LNCaP clone FGC (cell line): ENCODE measurements at regions not wholly inside any gene's neighbourhood (a gene's known extent, or its start where the extent isn't known, plus 50 kb on each side); places are given as distances from the start of the nearest gene placed in this dataset.

Experiments
- DNase-seq: peaks from one replicate; pipeline ENCODE4 v3.0.0-alpha.2; 2011; ENCODE audit warnings: low read depth
- H3K4me3 ChIP-seq: 2 replicates; pipeline ENCODE4 v1.5.1; 2011; ENCODE audit warnings: mild to moderate bottlenecking, low read depth, low read length, control low read depth
- CTCF ChIP-seq: IDR thresholded peaks from 2 replicates; pipeline ENCODE4 v1.5.1; 2012; ENCODE audit warnings: mild to moderate bottlenecking; ENCODE audit not compliant: control insufficient read depth, insufficient read depth; ENCODE audit errors: extremely low read depth

GRCh38 chr1:81230983-81231728 is 569.6 kb upstream of the ADGRL2 start:
- TF ChIP-seq CTCF: no peak
- DNase-seq: no peak
- no peak overlapping the region for H3K4me3 ChIP-seq

GRCh38 chr1:81228926-81229325 is 571.8 kb upstream of the ADGRL2 start:
- TF ChIP-seq CTCF: no peak
- H3K4me3 ChIP-seq: no peak overlapping the region
- no peak for DNase-seq

DNA sequence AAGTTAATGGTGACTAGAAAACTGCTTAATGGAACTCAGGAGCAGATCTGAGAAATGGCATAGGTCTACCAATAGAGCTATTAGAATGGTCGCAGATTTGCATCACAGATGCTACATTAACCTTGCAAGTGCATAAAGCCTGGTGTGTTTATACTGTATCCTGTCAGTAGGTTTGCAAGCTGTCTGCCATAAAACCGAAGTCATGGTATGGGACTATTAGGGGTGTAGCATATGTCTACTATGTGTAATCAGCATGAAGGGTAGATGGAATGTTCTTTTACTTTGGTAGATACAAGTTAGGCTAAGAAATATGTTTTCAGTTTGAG is 574.2 kb upstream of the ADGRL2 start:
- no peak for TF ChIP-seq CTCF
- no peak overlapping the region for H3K4me3 ChIP-seq
- no peak for DNase-seq

GRCh38 chr1:81225789-81226602 is 574.7 kb upstream of the ADGRL2 start:
- no peak for DNase-seq
- TF ChIP-seq CTCF: no peak
- no peak overlapping the region for H3K4me3 ChIP-seq

GRCh38 chr1:81224222-81224621 is 576.5 kb upstream of the ADGRL2 start:
- no peak for DNase-seq
- no peak for TF ChIP-seq CTCF
- H3K4me3 ChIP-seq: no peak overlapping the region

GRCh38 chr1:81221564-81221963 is 579.2 kb upstream of the ADGRL2 start:
- TF ChIP-seq CTCF: no peak

More at GRCh38 chr1:81221564-81221963, 579.2 kb upstream of the ADGRL2 start:
- no peak for DNase-seq
- H3K4me3 ChIP-seq: no peak overlapping the region
